Smooth muscle cell (in vitro differentiated cells): ENCODE measurements at regions not wholly inside any gene's neighbourhood (a gene's known extent, or its start where the extent isn't known, plus 50 kb on each side); places are given as distances from the start of the nearest gene placed in this dataset.

ENCODE experiments used
- DNase-seq: peaks from one replicate; lab custom pipeline; 2025; ENCODE audit not compliant: unreplicated experiment; lab: John Stamatoyannopoulos, UW
- H2AFZ ChIP-seq: fragments of 200-600 bp; sonication (generic); 2 replicates; pipeline ENCODE4 v1.6.0; 2016; ENCODE audit warnings: antibody characterized with exemption, low read depth, mild to moderate bottlenecking
- H3F3A ChIP-seq: fragments of 200-600 bp; sonication (generic); 2 replicates; pipeline ENCODE4 v1.6.0; 2017; ENCODE audit warnings: antibody characterized with exemption, low read depth
- H3K27ac ChIP-seq: fragments of 200-600 bp; sonication (generic); 2 replicates; pipeline ENCODE4 v1.5.1; 2016; ENCODE audit warnings: low read depth, mild to moderate bottlenecking
- H3K27me3 ChIP-seq: fragments of 200-600 bp; sonication (generic); 2 replicates; pipeline ENCODE4 v1.6.1; 2016; ENCODE audit warnings: low read depth, mild to moderate bottlenecking
- H3K36me3 ChIP-seq: fragments of 200-600 bp; sonication (generic); 2 replicates; pipeline ENCODE4 v1.5.1; 2016; ENCODE audit warnings: low read depth
- H3K4me1 ChIP-seq: fragments of 200-600 bp; sonication (generic); 2 replicates; pipeline ENCODE4 v1.5.1; 2016; ENCODE audit warnings: low read depth
- H3K4me2 ChIP-seq: fragments of 200-600 bp; sonication (generic); 2 replicates; pipeline ENCODE4 v1.6.0; 2016; ENCODE audit warnings: mild to moderate bottlenecking
- H3K4me3 ChIP-seq: fragments of 200-600 bp; sonication (generic); 2 replicates; pipeline ENCODE4 v1.5.1; 2016; ENCODE audit warnings: mild to moderate bottlenecking
- H3K79me2 ChIP-seq: fragments of 200-600 bp; sonication (generic); 2 replicates; pipeline ENCODE4 v1.6.0; 2016; ENCODE audit warnings: low read depth, mild to moderate bottlenecking
- H3K9ac ChIP-seq: fragments of 200-600 bp; sonication (generic); 2 replicates; pipeline ENCODE4 v1.6.0; 2016; ENCODE audit warnings: low read depth
- H3K9me3 ChIP-seq: fragments of 200-600 bp; sonication (generic); replicated peaks from 2 replicates; pipeline ENCODE4 v1.5.1; 2016; ENCODE audit warnings: low read depth
- H4K20me1 ChIP-seq: fragments of 200-600 bp; sonication (generic); 2 replicates; pipeline ENCODE4 v1.6.0; 2016; ENCODE audit warnings: low read depth
- WGBS: methylation state at CpG from one replicate; pipeline ENCODE4 v1.1.7; 2016; ENCODE audit warnings: low lambda C conversion rate; 5-methylcytosine and 5-hydroxymethylcytosine counted together
- TF ChIP-seq, protein P1 (sequence below): fragments of 200-600 bp; sonication (generic); IDR thresholded peaks from 2 replicates; pipeline ENCODE4 v1.5.1; 2017; ENCODE audit warnings: borderline replicate concordance, mild to moderate bottlenecking, antibody characterized with exemption; ENCODE audit not compliant: insufficient read depth, poor library complexity, severe bottlenecking

DNA sequence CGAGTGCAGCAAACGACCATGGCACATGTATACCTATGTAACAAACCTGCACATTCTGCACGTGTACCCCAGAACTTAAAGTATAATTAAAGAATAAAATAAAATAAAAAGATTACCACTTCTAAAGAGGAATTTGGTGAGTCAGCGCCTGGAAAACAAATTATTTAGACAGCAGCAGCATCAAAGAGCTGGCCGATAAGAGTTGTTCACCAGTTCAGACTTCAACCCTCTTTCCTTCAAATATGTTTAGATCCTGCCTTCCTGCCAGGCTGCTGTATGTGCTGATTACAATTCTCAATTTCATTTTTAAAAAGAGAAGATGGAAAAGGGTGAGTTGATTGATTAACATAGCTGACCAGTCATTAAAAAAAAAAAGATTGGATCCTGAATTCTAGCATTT, 672.0 kb upstream of the NRP1 start:
- DNase-seq = no peak
- TF ChIP-seq, protein P1, sequence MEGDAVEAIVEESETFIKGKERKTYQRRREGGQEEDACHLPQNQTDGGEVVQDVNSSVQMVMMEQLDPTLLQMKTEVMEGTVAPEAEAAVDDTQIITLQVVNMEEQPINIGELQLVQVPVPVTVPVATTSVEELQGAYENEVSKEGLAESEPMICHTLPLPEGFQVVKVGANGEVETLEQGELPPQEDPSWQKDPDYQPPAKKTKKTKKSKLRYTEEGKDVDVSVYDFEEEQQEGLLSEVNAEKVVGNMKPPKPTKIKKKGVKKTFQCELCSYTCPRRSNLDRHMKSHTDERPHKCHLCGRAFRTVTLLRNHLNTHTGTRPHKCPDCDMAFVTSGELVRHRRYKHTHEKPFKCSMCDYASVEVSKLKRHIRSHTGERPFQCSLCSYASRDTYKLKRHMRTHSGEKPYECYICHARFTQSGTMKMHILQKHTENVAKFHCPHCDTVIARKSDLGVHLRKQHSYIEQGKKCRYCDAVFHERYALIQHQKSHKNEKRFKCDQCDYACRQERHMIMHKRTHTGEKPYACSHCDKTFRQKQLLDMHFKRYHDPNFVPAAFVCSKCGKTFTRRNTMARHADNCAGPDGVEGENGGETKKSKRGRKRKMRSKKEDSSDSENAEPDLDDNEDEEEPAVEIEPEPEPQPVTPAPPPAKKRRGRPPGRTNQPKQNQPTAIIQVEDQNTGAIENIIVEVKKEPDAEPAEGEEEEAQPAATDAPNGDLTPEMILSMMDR = no peak

GRCh38 chr10:34003561-34003960, 669.1 kb upstream of the NRP1 start:
- Histone ChIP-seq H3K9me3 (no peaks in the 10 kb centered on the region), H3K27ac (no peak overlapping the region), H3F3A (no peaks in the 10 kb centered on the region), H3K36me3 (no peaks in the 10 kb centered on the region), H3K79me2 (no peaks in the 10 kb centered on the region), H3K4me2 (no peak overlapping the region), H3K4me1 (peaks cover 3% of the 10 kb centered on the region), H3K4me3 (no peak overlapping the region), H3K9ac (no peak overlapping the region), H4K20me1 (no peaks in the 10 kb centered on the region), H3K27me3 (no peaks in the 10 kb centered on the region), H2AFZ (no peak overlapping the region)
- TF ChIP-seq, protein P1 = no peak
- DNase-seq = no peak
- 95% methylated on average over 7 of the region's 7 CpGs for WGBS

More for the DNA sequence above, 672.0 kb upstream of the NRP1 start:
- no peaks in the 10 kb centered on the region for H4K20me1 ChIP-seq
- H3K9me3 ChIP-seq = no peaks in the 10 kb centered on the region
- peaks cover 3% of the 10 kb centered on the region for H3K4me1 ChIP-seq
- no peaks in the 10 kb centered on the region for H3K36me3 ChIP-seq
- H3K27ac ChIP-seq = no peak overlapping the region
- no peak overlapping the region for H3K4me3 ChIP-seq
- H3K27me3 ChIP-seq = no peaks in the 10 kb centered on the region
- no peaks in the 10 kb centered on the region for H3F3A ChIP-seq
- H3K4me2 ChIP-seq = no peak overlapping the region
- no peaks in the 10 kb centered on the region for H3K79me2 ChIP-seq
- WGBS = 77% methylated on average over 5 of the region's 5 CpGs
- no peak overlapping the region for H2AFZ ChIP-seq
- H3K9ac ChIP-seq = no peak overlapping the region

GRCh38 chr10:34002896-34003295, 668.4 kb upstream of the NRP1 start:
- no peak overlapping the region for H3K4me3 ChIP-seq
- H3K4me1 ChIP-seq = peaks cover 3% of the 10 kb centered on the region
- no peak overlapping the region for H3K9ac ChIP-seq
- no peaks in the 10 kb centered on the region for H4K20me1 ChIP-seq
- H3K27ac ChIP-seq = no peak overlapping the region
- DNase-seq = no peak
- H2AFZ ChIP-seq = no peak overlapping the region
- H3F3A ChIP-seq = no peaks in the 10 kb centered on the region
- H3K9me3 ChIP-seq = no peaks in the 10 kb centered on the region
- H3K4me2 ChIP-seq = no peak overlapping the region
- TF ChIP-seq, protein P1 = no peak
- H3K27me3 ChIP-seq = no peaks in the 10 kb centered on the region
- H3K36me3 ChIP-seq = no peaks in the 10 kb centered on the region
- 79% methylated on average over 3 of the region's 3 CpGs for WGBS
- H3K79me2 ChIP-seq = no peaks in the 10 kb centered on the region

- H3K27ac ChIP-seq = no peak overlapping the region
- no peaks in the 10 kb centered on the region for H3F3A ChIP-seq
- TF ChIP-seq, protein P1 = no peak
- H2AFZ ChIP-seq = no peak overlapping the region
- WGBS = 92% methylated on average over 5 of the region's 5 CpGs
- no peaks in the 10 kb centered on the region for H4K20me1 ChIP-seq
- H3K4me2 ChIP-seq = no peak overlapping the region
- H3K4me3 ChIP-seq = no peak overlapping the region
- H3K27me3 ChIP-seq = no peaks in the 10 kb centered on the region
- H3K36me3 ChIP-seq = no peaks in the 10 kb centered on the region
- H3K9me3 ChIP-seq = no peaks in the 10 kb centered on the region
- peaks cover 3% of the 10 kb centered on the region for H3K4me1 ChIP-seq
- no peaks in the 10 kb centered on the region for H3K79me2 ChIP-seq
- no peak for DNase-seq
- H3K9ac ChIP-seq = no peak overlapping the region
These were observed 667.4 kb upstream of the NRP1 start for GRCh38 chr10:34001831-34002230.
